Limb (tissue), 2 donors: ENCODE measurements at regions not wholly inside any gene's neighbourhood (a gene's known extent, or its start where the extent isn't known, plus 50 kb on each side); places are given as distances from the start of the nearest gene placed in this dataset.
"Not testable (repeated sequence)": the region's sequence is repeated elsewhere in the genome, so short reads cannot be mapped to it uniquely, and the experiment has no call there.

ENCODE experiments used
- DNase-seq, 2 donors: peaks; one replicate each; pipeline ENCODE4 v3.0.0-alpha.2; 2016; ENCODE audit errors: extremely low spot score in 2 of 2

DNA sequence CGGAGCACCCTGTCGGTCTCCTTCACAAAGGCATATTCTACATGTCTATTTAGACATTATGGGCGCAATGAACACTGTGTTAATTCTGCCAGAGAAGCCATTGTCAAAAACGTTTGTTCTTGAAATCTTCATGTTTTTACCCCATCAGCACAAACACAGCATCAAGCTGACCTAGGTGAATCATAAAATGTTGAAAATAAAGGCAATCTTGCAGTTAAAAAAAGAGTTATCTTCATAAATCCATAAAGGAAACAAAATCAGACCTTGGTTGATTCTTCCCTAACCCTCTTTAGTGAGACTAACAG is 154.9 kb downstream of the DIO2 start:
- no peak for DNase-seq

DNA sequence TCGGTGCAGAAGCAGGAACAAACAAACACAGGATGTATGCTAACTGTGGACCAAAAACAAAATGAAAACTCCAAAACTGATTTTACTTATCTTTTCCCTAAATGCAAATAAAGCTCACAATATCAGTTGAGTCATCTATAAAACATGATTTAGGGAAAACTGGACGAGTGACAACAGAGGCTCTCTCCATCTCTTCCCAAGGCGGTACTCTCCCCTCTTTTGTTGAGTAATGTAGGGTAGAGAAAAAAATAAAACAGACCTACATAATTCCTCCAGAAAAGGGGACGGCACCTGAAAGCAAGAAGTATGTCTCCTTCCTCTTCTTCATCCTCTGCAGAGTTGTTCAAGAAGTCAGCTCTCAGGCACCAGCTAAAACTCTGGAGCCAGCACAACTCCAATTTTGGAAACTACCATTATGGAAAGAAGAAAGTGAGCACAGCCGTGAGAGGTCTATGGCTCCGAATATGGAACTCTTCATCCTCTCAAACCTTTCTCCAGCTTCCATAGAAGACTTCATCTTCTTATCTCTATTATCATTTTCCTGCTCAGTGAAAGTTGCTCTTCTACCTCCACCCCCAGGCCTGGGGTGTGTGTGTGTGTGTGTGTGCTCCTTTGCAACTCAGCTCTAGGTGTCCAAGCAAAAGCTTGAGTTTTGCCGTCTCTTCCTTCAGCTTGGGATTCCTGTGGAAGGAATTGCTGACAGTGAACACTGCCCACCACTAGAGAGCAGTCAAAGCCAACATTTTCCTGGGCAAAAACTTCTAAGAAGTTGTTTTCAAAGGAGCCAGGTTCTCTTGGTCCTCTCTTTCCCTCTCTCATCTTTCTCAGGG is 155.4 kb downstream of the DIO2 start:
- DNase-seq: peak; percentile 55 to 78

DNA sequence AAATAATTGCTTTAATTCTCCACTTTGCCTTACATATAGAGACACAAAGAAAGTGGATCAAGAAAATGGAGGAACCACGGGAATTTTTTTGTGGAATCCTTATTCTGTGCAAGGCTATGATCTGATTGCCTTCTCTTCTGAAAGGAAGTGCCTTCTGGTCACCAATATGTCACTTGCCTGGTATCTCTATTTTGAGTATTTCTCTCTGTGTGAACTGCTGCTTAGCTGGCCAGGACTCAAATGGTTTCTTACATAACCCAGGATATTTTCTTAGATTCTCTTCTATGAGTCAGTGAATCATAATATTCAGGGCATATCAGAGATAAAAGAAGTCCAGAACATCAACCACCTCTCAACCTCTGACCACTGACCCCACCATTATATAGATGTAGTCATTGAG is 156.1 kb downstream of the DIO2 start:
- DNase-seq: no peak

DNA sequence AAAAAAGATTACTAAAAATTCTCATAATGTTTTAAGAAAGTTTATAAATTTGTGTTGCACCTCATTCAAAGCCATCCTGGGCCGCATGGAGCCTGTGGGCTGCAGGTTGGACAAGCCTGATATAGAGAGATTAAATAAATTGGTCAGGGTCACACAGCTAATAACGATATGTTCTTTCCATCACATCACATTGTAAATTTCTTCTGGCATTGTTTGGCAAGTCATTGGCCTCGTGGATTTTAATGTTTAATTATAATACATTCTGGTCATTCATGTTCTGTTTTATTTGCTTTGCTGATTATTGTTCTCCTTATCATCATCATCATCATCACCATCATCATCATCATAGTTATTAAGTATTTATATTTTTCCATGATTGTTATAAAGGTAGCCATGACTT is 157.3 kb downstream of the DIO2 start:
- DNase-seq: no peak

DNA sequence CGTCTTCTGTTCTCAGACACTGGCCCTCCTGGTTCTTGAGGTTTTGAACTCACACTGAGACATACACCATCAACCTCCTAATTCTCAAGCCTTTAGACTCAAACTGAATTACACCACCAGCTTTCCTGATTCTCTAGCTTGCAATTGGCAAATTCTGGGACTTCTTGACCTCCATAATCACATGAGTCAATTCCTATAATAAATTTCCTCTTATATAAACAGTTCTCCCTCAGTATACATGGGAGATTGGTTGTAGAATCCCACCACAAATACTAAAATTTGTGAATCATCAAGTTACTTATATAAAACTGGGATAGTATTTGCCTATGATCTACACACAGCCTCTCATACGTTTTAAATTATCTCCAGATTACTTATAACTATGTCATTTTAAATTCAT is 162.2 kb downstream of the DIO2 start:
- DNase-seq: no peak

DNA sequence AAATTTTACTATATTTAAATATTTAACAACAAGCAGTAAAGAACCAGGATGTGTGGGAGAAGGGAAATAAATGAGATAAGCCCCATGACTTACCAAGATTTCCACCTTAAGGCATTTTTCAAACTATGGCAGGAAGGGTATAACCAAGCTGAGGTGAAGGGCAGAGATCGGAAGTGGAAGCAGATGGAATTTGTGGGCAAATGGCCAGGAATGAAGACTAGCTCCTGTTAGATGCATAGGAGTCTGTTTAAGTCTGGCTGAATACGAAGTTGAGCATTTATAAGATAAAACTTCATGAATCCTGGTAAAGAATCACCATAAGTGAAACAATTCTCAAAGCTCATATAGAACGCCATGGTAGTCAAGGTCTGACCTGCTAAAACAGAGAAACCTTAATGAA is 163.5 kb downstream of the DIO2 start:
- no peak for DNase-seq

DNA sequence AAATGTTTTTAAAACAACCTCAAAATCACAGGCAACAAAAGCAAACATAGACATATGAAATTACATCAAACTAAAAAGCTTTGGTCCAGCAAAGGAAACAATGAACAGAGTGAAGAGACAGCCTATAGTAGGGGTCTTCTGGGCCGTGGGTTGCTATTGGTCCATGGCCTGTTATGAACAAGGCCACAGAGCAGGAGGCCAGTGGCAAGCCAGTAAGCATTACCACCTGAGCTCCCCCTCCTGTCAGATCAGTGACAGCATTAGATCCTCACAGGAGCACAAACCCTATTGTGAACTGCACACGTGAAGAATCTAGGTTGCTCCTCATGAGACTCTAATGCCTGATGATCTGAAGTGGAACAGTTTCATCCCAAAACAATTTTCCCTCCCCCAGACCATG is 174.0 kb downstream of the DIO2 start:
- DNase-seq: no peak

DNA sequence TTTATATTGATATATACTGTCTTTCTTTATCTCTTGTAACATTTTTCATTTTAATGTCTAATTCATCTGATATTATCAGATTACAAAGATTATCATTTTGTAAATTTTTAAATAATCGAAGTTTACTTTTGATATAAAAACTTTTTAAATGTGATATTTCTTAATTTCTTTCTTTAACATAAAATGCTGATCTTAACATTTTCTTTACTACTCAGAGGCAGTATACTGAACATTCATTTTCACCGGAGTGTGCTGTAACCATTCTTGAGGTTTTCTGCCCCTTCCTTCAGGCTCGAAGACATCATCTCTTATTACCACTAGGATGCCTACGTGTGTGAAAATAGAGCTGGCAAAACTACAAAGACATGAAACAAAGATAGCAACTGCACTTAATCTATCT is 186.9 kb downstream of the DIO2 start:
- no peak for DNase-seq

DNA sequence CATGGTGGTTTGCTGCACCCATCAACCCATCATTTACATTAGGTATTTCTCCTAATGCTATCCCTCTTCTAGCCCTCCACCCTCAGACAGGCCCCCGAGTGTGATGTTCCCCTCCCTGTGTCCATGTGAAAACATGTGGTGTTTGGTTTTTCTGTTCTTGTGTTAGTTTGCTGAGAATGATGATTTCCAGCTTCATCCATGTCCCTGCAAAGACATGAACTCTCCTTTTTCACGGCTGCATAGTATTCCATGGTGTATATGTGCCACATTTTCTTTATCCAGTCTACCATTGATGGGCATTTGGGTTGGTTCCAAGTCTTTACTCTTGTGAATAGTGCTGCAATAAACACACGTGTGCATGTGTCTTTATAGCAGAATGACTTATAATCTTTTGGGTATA is 192.8 kb downstream of the DIO2 start:
- not testable (repeated sequence) for DNase-seq

DNA sequence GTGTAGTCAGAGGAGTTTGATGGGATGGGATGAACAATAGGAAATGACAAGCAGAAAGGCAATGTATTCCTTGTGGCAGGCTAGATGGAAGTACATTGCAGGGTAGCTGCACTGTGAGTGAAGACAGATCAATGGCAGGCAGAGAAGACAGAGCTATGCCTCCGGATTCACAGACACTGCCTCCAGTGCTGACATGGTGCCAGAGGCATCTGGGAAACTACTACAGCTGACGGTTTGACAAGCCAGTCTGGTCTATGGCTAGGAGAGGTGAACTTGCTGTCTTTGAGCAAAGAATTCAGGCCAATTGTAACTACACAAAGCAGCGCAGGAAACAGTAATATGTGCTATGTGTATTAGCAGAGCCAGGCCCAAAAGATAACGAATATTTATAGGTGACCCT is 193.5 kb downstream of the DIO2 start:
- no peak for DNase-seq

DNA sequence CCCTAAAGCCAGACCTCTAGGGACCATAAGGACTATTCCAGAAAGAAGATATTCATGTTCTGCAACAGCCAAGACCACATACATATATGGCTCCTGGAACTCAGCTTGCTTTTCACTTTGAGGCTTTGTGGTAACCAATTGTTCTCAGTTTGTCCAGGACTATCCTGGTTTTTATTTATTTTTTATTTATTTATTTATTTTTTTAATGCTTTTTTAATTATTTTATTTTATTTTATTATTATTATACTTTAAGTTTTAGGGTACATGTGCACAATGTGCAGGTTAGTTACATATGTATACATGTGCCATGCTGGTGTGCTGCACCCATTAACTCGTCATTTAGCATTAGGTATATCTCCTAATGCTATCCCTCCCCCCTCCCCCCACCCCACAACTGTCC is 201.1 kb downstream of the DIO2 start:
- not testable (repeated sequence) for DNase-seq

DNA sequence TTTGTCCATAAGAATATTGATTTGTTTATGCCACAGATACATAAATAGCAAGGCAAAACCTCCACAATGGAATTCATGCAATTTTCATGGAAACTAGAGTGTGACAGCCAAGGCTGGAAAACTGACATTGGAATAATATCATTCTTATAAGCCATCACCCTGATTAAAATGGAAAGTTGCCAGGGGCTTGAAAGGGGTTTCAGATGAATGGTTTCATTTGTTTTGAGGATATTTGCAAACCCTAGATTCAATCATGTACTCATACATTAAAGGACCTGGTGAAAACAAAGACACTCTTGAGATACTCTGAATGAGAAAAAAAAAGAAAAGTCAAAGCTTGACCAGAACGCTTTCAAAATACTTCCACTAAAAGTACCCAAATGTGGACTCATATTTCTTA is 205.7 kb downstream of the DIO2 start:
- no peak for DNase-seq

DNA sequence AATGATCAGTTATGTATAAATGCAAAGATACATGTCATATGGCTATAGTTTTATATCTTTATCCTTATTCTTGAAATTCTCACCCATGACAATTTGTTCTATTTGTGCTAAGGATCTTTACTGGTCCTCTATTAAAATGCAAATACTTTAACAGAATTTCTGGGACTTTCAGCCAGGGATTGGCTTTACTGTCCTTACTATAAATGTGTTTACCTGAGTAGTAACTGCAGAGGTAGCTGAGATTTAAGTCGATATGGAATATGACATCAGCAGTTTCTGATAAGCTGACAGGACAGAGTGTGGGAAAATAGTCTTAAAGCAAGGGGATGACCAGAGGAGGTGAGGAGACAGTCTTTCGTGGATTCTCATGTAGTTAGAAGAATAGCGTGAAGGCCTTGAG is 206.4 kb downstream of the DIO2 start:
- no peak for DNase-seq

DNA sequence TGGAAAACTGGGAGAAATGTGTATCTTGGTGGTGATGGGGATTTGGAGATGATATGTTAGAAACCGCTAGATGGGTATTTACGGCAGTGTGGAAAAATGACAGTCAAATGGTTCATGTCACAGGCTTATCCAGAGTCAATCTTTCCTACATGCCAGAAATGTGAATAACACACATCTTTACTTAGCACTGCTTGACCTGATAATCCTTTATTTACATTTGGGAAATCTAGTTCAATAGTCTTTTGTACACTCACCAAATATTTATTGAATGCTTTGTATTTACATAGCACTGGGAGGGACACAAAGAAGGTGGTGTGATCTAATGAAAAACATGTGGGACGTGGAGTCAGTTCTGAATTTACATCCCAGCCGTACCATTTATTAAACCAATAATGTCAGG is 208.2 kb downstream of the DIO2 start:
- DNase-seq: no peak

DNA sequence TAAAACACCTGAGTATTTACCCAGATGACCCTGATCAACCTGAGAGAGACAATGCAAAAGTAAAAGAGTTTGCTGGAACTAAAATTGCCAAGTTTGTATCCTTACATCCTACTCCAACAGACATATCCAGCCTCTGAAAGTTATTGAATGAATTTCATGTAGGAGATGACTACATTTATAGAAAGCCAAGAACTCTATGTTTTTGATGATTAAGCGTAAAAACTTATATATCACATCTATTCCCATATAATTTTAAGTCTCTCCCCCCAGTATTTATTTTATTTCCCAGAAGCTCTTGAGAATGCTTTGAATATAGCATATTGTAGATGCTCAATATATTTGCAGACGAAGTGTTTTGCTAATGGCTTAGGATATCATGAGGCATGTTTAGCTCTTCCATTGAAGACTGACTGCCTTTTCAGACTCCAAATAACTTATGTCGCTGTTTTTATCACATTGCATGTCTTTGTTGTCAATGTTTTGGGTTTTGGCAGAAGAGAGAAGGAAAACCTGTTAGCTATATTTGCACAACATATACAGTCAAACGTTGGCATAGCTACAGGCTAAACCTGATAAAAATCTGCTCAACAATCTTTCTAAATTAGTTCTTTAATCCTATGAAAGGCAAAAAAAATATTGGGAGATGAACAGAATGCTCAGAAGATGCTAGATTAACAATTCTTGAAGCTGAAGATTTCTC is 213.6 kb downstream of the DIO2 start:
- DNase-seq: no peak

DNA sequence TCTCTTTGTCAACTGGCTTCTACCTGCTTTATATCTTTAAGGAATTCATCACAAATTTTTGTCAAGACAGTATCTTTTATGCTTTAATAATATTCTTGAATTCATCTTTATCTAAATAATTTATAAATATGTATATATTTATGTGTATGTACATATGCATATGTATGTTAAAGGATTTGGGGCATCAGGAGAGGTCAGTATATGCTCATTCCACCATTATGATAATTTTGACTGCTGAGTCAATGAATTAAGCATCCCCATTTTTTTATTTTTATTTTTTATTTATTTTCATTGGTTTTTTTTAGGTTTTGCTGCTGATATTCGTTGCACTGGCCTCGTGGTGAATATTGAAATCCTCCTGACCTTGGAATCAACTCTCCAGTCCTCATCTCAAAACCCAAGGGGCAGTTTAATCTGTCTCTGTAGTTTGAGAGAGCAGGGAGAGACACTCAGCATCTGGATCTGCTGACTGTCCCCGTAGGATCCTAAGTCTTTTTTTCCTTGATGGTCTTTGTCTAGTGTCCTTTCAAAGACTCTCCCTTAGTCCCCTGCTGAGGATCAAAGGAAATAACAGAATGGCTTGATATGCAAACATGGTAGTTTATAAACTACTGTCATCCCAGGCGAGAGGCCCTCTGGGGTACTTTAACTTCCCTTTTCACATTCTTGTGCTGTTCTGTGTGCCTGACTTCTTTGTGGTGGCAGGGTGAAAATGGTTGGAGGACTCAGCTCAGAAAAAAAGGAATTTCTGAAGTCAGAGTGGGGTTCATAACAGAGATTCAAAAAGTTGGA is 218.7 kb downstream of the DIO2 start:
- DNase-seq: no peak

DNA sequence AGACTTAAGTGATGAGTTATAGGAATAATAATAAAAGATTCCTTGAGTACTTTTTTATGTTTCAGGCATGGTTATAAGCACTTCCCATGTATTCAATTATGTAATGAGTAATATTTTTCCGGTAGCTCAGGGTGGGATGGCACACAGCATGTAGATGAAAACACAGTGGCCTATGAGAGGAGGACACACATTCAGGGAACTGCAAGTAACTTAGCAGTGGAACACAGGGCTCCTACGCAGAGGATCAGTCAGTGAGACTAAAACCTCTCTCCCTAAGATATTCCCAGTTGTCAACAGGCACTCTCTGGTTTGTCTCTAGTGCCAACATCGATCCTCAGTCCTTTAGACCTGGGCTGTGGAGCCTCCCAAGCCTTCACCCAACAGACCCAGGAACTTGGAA is 219.4 kb downstream of the DIO2 start:
- no peak for DNase-seq

DNA sequence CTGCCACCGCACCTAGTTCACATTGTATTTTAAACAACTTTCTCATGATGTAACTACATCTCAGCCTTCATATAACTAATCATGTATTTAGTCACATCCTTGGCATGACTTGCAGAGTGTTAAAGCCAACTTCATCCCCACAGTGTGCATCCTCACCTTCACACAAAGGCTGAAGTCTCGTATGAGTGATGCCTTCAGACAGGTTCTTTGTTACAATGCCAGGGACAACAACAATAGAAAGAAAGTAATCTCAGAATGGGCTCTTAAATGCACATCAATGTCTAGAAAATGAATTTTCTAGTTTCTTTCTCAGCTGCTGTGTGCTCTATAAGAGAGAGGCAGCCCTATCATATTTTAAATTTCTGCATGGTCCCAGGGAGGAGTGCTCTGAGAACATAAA is 221.3 kb downstream of the DIO2 start:
- DNase-seq: no peak

DNA sequence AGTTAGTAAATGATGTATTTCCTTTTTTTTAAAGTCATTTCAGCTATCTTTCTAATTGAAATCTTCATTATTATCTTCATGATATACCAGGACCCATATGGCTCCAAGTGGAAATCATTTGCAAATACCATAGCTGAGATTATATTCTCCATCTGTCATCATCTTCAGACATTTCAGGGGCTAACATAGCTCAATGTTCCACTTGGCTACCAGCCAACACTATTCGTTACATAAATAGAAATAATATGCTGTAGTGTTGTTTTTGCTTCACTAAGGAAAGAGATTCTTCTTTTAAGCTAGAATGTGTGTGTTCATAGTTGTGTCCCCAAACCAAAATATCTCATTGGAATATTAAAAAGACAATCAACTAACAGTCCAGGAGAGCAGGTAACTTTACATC is 225.1 kb downstream of the DIO2 start:
- DNase-seq: no peak

DNA sequence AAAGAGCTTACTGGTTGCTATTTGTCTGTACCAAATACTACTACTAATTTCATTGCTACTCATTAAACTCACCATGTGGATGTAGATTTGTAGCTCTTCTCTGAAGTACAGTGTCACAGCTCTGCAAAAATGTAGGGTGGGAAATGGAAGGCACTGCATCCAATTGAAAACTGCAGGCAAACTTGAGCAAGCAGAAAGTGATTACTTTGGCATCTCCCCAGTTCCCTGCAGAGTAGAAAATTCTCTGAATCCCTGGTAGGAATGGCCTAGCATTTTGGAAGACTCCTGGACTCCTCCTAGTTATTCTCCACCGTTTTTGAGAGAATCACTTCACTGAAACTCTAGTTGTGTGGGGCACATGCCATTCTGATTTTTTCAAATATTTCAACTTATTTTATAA is 239.1 kb downstream of the DIO2 start:
- no peak for DNase-seq

DNA sequence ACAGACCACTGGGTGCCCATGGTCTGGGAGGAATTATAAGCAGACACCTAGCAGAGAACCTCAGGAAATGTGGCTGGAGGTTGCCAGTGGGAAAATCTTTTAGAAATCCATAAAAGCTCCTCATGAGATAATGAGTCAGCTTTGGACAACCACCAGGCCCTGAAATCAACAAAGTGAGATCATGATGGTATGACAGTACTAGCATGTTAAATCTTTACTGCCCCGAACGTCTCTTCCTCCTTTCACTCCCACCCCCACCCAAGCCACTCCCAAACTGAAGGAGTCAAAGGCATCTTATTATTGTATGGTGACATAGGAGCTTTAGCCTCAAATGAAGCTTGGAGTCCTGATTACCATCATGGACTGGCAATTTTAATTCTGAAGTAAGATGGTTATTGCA is 240.0 kb downstream of the DIO2 start:
- no peak for DNase-seq

DNA sequence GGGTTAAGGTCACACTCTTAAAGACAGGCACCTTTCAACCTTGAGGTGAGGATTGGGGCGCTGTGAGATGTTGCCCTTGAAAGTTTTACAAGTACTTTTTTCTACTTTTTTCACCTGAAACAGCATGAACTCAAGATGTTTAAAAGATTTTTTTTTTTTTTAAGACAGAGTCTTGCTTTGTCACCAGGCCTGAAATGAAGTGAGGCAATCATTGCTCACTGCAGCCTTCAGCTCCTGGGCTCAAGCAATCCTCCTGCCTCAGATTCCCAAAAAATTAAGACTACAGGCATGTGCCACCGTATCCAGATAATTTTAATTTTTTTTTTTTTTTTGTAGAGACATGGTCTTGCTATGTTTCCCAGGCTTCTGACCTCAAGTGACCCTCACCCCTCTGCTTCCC is 243.9 kb downstream of the DIO2 start:
- no peak for DNase-seq

DNA sequence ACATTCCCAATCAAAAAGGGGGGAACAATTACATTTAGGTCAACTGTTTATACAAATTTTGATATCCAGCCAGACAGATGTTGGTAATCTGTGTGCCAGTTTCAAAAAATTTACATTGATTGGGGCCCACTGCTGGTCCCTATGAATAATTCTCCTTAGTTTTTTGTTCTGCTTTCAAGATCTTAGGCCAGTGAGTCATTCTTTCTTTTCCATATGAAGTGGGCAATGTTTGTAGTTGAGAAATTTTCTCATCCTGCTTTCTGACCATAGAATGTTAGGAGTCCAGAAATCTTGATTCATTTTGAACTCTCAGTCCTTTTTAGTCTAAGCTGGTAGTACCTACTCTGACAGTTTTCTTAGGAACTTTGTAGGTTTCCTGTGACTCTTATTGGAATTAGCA is 244.3 kb downstream of the DIO2 start:
- no peak for DNase-seq
